ENCODE measurements at regions not wholly inside any gene's neighbourhood (a gene's known extent, or its start where the extent isn't known, plus 50 kb on each side); places are given as distances from the start of the nearest gene placed in this dataset.

- H3K4me3 ChIP-seq (ENCODE audit: low read depth, low read length), result no peak overlapping the region
- TF ChIP-seq CTCF (IDR thresholded peaks at IDR 0.05; ENCODE audit: insufficient read depth, low read length), result no peak
- no peak for DNase-seq (ENCODE audit: low read depth)
Measured at GRCh38 chr2:204373942-204374341, 171.3 kb upstream of the PARD3B start.

DNA sequence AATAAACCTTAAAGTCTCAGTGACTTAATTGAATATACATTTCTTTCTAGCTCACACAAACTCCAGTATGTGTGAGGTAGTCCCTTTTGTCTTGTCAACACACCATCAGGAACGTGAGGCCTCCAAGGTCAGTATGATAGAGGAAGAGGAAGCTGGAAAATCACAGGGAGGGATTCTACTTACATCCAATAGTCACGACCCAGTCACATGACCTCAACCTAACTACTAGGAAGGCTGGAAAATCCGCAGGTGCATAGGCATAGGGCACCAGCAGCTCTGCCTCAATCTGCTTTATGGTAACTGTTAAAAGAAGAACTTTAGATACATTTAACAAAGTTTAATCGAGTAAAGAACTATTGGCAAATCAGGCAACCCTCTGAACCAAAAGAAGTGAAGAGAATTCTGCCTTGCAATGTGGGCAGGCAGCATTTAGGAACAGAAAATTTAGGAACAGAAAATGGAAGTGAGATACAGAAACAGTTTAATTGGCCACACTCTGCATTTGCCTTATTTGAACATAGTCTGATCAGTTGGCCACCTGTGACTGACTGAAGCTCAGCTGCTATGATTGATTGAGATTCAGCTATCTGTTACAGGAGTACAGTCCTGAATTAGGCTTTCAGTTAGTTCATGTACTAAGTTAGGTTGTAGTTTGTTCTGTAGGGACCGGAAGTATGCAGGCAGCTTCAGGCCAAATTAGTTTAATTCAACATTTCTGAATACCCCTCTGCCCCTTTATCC is 165.0 kb upstream of the PARD3B start:
- no peak for TF ChIP-seq CTCF (IDR thresholded peaks at IDR 0.05; ENCODE audit: insufficient read depth, low read length)
- no peak overlapping the region for H3K4me3 ChIP-seq (ENCODE audit: low read depth, low read length)
- no peak for DNase-seq (ENCODE audit: low read depth)

GRCh38 chr2:204386668-204387067 is 158.6 kb upstream of the PARD3B start:
- TF ChIP-seq CTCF (IDR thresholded peaks at IDR 0.05; ENCODE audit: insufficient read depth, low read length), result no peak
- H3K4me3 ChIP-seq (ENCODE audit: low read depth, low read length), result no peak overlapping the region
- no peak for DNase-seq (ENCODE audit: low read depth)

DNA sequence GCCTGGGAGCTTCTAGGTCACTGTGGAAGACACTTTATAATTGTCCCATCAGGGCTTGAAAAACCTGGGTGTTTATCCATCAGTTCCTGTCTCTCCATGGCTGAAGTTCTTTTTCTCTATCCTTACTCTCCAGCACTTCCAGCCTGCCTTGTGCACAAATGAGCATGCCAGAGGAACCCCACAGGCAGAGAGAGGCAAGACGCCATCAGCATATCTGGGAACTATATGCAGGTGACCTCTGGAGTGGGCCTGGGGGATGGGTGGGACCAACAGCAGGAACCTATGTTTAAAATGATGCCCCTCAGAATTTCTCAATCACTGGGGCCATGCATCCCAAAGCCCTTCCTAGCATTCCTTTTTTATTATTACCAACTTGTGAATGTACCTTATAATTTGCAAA is 156.2 kb upstream of the PARD3B start:
- no peak for DNase-seq (ENCODE audit: low read depth)
- TF ChIP-seq CTCF (IDR thresholded peaks at IDR 0.05; ENCODE audit: insufficient read depth, low read length), result no peak
- no peak overlapping the region for H3K4me3 ChIP-seq (ENCODE audit: low read depth, low read length)

DNA sequence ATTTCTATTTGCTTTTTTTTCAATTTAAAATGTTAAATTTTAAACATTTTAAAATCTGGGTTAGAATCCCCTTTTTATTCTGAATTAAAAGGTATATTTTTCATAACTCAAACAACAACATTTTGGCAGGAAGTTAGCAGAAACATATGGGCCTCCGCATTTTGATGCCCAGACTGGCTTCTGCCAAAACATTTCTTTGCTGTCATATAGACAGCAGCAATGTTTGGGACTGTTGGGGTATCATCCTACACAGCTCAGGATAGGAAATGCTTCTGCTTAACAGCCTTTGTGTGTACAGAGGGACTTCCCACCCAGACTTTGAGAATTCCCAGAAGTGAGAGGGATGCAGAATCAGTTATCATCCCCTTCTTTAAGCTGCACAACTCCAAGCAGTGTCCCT is 155.4 kb upstream of the PARD3B start:
- TF ChIP-seq CTCF (IDR thresholded peaks at IDR 0.05; ENCODE audit: insufficient read depth, low read length), result no peak
- DNase-seq (ENCODE audit: low read depth), result no peak
- no peak overlapping the region for H3K4me3 ChIP-seq (ENCODE audit: low read depth, low read length)

DNA sequence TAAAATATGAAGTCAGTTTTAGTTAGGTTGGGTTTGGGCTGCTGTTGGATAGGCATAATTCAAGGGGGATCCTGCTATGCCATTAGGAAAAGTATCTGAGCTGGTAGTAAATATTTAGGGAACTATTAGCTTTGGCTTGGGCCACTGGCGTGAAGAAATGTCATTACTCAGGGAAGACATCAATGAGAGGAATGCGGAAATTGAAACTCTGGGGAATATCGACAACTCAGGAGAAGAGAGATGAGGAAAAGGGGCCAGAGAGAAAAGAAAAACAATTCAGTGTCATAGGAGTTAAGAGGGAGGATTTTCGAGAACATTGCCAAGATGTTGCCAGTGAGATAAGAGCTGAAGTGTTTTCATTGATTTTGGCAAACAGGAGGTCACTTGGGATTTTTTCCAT is 149.7 kb upstream of the PARD3B start:
- no peak for TF ChIP-seq CTCF (IDR thresholded peaks at IDR 0.05; ENCODE audit: insufficient read depth, low read length)
- H3K4me3 ChIP-seq (ENCODE audit: low read depth, low read length), result no peak overlapping the region
- DNase-seq (ENCODE audit: low read depth), result no peak

DNA sequence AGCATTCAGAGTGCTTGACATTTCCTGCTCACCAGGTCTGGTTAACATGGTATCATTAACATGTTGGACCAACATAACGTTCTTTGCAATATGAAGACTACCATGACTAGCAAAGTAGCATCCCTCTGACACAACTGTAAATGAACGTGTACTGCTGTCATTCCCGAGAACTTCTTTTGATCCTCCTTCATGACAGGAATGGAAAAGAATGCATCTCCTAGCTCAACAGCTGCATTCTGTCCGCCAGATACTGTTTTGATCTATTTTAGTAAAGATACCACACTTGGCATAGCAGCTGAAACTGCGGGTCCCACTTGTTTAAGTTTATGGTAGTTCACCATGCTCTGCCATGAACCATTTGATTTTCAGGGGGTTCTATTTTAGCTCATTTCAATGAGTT is 144.2 kb upstream of the PARD3B start:
- TF ChIP-seq CTCF (IDR thresholded peaks at IDR 0.05; ENCODE audit: insufficient read depth, low read length), result no peak
- DNase-seq (ENCODE audit: low read depth), result no peak
- no peak overlapping the region for H3K4me3 ChIP-seq (ENCODE audit: low read depth, low read length)

All from fibroblast of the aortic adventitia (primary cell).